ENCODE measurements at regions not wholly inside any gene's neighbourhood (a gene's known extent, or its start where the extent isn't known, plus 50 kb on each side); places are given as distances from the start of the nearest gene placed in this dataset.

DNA sequence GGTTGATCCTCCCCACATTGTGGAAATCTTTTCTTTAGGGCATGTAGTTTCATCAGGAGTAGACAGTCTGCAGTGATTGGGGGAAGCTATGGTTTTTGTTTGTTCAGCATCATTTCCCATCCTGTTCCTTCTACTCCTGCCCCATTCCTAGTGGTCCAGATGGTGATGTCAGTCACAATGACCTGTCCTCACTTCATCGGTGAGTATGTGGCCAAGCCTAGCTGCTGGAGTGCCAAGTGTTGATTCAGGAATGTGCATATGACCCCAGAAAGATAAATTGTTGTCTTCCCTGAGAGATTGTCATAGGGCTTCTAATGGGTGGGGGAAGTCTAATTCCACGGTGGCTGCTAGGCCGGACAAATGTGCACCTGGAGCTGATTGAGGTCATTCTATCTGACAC lies 130.6 kb upstream of the FAT1 start:
- H3K27me3 ChIP-seq (replicated peaks; ENCODE audit: insufficient read depth, low read depth, low read length, poor library complexity): no peaks in the 10 kb centered on the region
- no peak for DNase-seq (ENCODE audit: low spot score)
- TF ChIP-seq, protein P1, sequence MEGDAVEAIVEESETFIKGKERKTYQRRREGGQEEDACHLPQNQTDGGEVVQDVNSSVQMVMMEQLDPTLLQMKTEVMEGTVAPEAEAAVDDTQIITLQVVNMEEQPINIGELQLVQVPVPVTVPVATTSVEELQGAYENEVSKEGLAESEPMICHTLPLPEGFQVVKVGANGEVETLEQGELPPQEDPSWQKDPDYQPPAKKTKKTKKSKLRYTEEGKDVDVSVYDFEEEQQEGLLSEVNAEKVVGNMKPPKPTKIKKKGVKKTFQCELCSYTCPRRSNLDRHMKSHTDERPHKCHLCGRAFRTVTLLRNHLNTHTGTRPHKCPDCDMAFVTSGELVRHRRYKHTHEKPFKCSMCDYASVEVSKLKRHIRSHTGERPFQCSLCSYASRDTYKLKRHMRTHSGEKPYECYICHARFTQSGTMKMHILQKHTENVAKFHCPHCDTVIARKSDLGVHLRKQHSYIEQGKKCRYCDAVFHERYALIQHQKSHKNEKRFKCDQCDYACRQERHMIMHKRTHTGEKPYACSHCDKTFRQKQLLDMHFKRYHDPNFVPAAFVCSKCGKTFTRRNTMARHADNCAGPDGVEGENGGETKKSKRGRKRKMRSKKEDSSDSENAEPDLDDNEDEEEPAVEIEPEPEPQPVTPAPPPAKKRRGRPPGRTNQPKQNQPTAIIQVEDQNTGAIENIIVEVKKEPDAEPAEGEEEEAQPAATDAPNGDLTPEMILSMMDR (conservative IDR thresholded peaks at IDR 0.05; ENCODE audit: low read depth, low read length): no peak
- no peak for TF ChIP-seq EZH2 (IDR thresholded peaks at IDR 0.05; ENCODE audit: borderline replicate concordance, low read depth, low read length, poor library complexity, severe bottlenecking)
- no peak overlapping the region for H3K4me3 ChIP-seq (ENCODE audit: low read depth, low read length, poor library complexity, severe bottlenecking)
- no peaks in the 10 kb centered on the region for H3K36me3 ChIP-seq (ENCODE audit: insufficient read depth, low read length, poor library complexity, severe bottlenecking)
- intact Hi-C loops (cut with micrococcal nuclease; ENCODE audit: unreplicated experiment): no loop called here
- peaks cover 5% of the 10 kb centered on the region for H3K9me3 ChIP-seq (ENCODE audit: low read depth, low read length, poor library complexity, severe bottlenecking)
- H3K27ac ChIP-seq (ENCODE audit: low read depth, low read length, poor library complexity, severe bottlenecking): no peak overlapping the region
- BruUV-seq (replicated peaks): no TSS peak
- H3K4me1 ChIP-seq (ENCODE audit: insufficient read depth, low read length, poor library complexity, severe bottlenecking): no peaks in the 10 kb centered on the region
- ChIA-PET CTCF (no interaction called here), POLR2A (ENCODE audit: low non-redundant PET) (no interaction called here)

DNA sequence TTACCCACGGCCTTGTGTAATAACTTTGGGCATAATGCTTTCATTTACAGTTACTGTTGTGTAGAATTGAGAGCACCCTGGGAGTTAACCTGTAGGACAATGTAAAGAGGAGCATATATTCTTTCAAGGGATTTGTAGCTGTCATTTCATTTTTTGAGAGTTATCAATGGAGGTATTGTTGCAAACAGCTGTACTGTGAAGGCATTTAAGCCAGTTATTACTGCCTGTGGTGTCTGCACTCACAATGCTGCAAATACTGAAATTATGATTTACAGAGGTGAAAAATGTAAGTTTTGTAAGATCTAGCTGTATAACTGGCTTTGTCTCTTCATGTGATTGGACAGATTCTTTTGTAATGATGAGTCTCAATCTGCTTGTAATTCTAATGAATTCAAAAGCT lies 131.5 kb upstream of the FAT1 start:
- H3K27me3 ChIP-seq (replicated peaks; ENCODE audit: insufficient read depth, low read depth, low read length, poor library complexity): no peaks in the 10 kb centered on the region
- no peak for DNase-seq (ENCODE audit: low spot score)
- no peaks in the 10 kb centered on the region for H3K4me1 ChIP-seq (ENCODE audit: insufficient read depth, low read length, poor library complexity, severe bottlenecking)
- no peak for TF ChIP-seq EZH2 (IDR thresholded peaks at IDR 0.05; ENCODE audit: borderline replicate concordance, low read depth, low read length, poor library complexity, severe bottlenecking)
- TF ChIP-seq, protein P1 (conservative IDR thresholded peaks at IDR 0.05; ENCODE audit: low read depth, low read length): no peak
- peaks cover 3% of the 10 kb centered on the region for H3K9me3 ChIP-seq (ENCODE audit: low read depth, low read length, poor library complexity, severe bottlenecking)
- no peak overlapping the region for H3K27ac ChIP-seq (ENCODE audit: low read depth, low read length, poor library complexity, severe bottlenecking)
- H3K4me3 ChIP-seq (ENCODE audit: low read depth, low read length, poor library complexity, severe bottlenecking): no peak overlapping the region
- H3K36me3 ChIP-seq (ENCODE audit: insufficient read depth, low read length, poor library complexity, severe bottlenecking): no peaks in the 10 kb centered on the region
- intact Hi-C loops (cut with micrococcal nuclease; ENCODE audit: unreplicated experiment): no loop called here
- ChIA-PET CTCF (no interaction called here), POLR2A (ENCODE audit: low non-redundant PET) (no interaction called here)
- BruUV-seq (replicated peaks): no TSS peak

DNA sequence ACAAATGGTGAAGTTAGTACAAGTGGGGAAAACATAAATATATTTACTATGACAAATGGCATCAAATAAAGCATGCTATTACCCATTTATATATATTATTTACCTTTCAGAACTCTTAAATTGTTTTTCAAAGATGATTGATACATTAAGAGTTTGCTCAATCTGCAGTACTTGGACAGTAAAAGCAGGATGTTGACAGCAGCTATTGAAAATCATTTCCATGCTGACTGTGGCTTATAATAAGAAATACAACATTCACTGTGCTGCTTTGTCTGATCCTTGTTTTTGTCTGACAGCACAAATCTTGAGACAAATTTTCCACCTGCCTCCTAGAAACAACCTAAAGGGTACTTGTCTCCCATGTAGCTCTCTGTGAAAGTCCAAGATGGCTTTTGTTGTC lies 134.1 kb upstream of the FAT1 start:
- intact Hi-C loops (cut with micrococcal nuclease; ENCODE audit: unreplicated experiment): no loop called here
- Histone ChIP-seq H3K9me3 (ENCODE audit: low read depth, low read length, poor library complexity, severe bottlenecking) (no peaks in the 10 kb centered on the region), H3K4me3 (ENCODE audit: low read depth, low read length, poor library complexity, severe bottlenecking) (no peak overlapping the region), H3K36me3 (ENCODE audit: insufficient read depth, low read length, poor library complexity, severe bottlenecking) (no peaks in the 10 kb centered on the region), H3K27me3 (replicated peaks; ENCODE audit: insufficient read depth, low read depth, low read length, poor library complexity) (no peaks in the 10 kb centered on the region), H3K27ac (ENCODE audit: low read depth, low read length, poor library complexity, severe bottlenecking) (no peak overlapping the region), H3K4me1 (ENCODE audit: insufficient read depth, low read length, poor library complexity, severe bottlenecking) (no peaks in the 10 kb centered on the region)
- ChIA-PET CTCF (no interaction called here), POLR2A (ENCODE audit: low non-redundant PET) (no interaction called here)
- BruUV-seq (replicated peaks): no TSS peak
- no peak for TF ChIP-seq EZH2 (IDR thresholded peaks at IDR 0.05; ENCODE audit: borderline replicate concordance, low read depth, low read length, poor library complexity, severe bottlenecking)
- TF ChIP-seq, protein P1 (conservative IDR thresholded peaks at IDR 0.05; ENCODE audit: low read depth, low read length): no peak
- DNase-seq (ENCODE audit: low spot score): no peak

Measured in A673 (cell line).